ENCODE measurements at regions not wholly inside any gene's neighbourhood (a gene's known extent, or its start where the extent isn't known, plus 50 kb on each side); places are given as distances from the start of the nearest gene placed in this dataset.

GRCh38 chr9:107224252-107224651 is 58.8 kb upstream of the RAD23B start:
- H3K36me3 Mint-ChIP-seq (ENCODE audit: insufficient read depth), result no peaks in the 10 kb centered on the region
- DNase-seq (no peak), ATAC-seq (replicated peaks) (no peak)
- no peaks in the 10 kb centered on the region for H3K9me3 Mint-ChIP-seq
- no peaks in the 10 kb centered on the region for H3K4me1 Mint-ChIP-seq (ENCODE audit: low read depth in 2 of 2)
- no peak overlapping the region for H3K27ac Mint-ChIP-seq
- H3K27me3 Mint-ChIP-seq, result peaks cover 15 to 38% of the 10 kb centered on the region in 2 donors
- no peak overlapping the region for H3K4me3 Mint-ChIP-seq

DNA sequence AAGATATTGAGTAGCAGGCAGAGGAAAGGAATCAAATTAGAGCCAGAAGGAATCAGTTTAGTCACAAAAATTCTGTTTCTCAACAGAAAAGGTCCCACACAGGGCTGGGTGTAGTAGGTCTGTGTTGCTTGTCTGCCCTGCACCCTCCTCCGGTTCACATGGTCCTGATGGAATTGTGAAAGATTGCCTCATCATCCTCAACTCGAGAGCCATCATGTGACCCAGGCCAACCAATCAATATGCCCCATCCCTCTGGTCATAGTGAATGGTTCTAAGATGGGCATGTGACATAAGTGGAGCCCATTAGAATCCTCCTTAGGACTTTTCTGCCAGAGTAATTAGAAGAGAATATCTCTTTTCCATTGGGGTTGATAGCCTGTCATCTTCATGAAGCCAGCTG is 56.7 kb upstream of the RAD23B start:
- no peak overlapping the region for H3K27ac Mint-ChIP-seq
- no peak overlapping the region for H3K4me3 Mint-ChIP-seq

GRCh38 chr9:107227774-107228173 is 55.3 kb upstream of the RAD23B start:
- no peaks in the 10 kb centered on the region for H3K4me1 Mint-ChIP-seq (ENCODE audit: low read depth in 2 of 2)
- no peaks in the 10 kb centered on the region for H3K9me3 Mint-ChIP-seq
- peaks cover 39 to 60% of the 10 kb centered on the region in 2 donors for H3K27me3 Mint-ChIP-seq
- H3K27ac Mint-ChIP-seq, result no peak overlapping the region
- H3K36me3 Mint-ChIP-seq (ENCODE audit: insufficient read depth), result no peaks in the 10 kb centered on the region
- no peak for DNase-seq
- no peak overlapping the region for H3K4me3 Mint-ChIP-seq
- ATAC-seq (replicated peaks), result no peak

More for the DNA sequence above, 56.7 kb upstream of the RAD23B start:
- H3K4me1 Mint-ChIP-seq (ENCODE audit: low read depth in 2 of 2), result no peaks in the 10 kb centered on the region
- peaks cover 37 to 55% of the 10 kb centered on the region in 2 donors for H3K27me3 Mint-ChIP-seq
- DNase-seq, result no peak
- H3K9me3 Mint-ChIP-seq, result no peaks in the 10 kb centered on the region
- no peaks in the 10 kb centered on the region for H3K36me3 Mint-ChIP-seq (ENCODE audit: insufficient read depth)
- ATAC-seq (replicated peaks), result no peak

GRCh38 chr9:107228496-107229039 is 54.5 kb upstream of the RAD23B start:
- H3K4me1 Mint-ChIP-seq (ENCODE audit: low read depth in 2 of 2), result no peaks in the 10 kb centered on the region
- no peak overlapping the region for H3K27ac Mint-ChIP-seq
- ATAC-seq (replicated peaks), result no peak
- peaks cover 41 to 60% of the 10 kb centered on the region in 2 donors for H3K27me3 Mint-ChIP-seq
- no peaks in the 10 kb centered on the region for H3K9me3 Mint-ChIP-seq
- no peaks in the 10 kb centered on the region for H3K36me3 Mint-ChIP-seq (ENCODE audit: insufficient read depth)
- no peak overlapping the region for H3K4me3 Mint-ChIP-seq
- no peak for DNase-seq

DNA sequence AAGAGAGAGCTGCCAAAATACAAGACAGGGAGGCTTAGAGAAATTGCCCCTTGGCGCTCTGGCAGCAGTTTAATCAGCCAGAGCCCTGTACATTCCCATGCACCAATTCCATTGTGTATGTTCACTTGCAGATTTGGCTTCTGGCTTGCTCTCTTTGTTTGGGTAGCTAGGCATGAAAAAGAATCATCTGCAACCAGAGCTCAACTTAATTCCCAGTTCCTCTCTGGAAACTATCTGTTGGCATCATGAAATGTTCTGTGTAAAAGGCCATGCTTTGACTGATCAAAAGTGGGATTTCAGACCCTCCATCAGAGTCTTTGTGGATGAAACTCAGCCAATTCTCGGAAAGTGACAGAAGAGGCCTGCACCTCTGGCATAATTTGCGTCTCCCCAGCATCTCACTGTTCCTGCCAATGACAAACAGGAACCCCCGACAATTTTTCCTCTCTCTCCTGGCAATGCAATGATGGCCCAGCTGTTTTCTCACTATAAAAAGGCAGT is 53.8 kb upstream of the RAD23B start:
- DNase-seq (no peak), ATAC-seq (replicated peaks) (no peak)
- no peaks in the 10 kb centered on the region for H3K4me1 Mint-ChIP-seq (ENCODE audit: low read depth in 2 of 2)
- no peak overlapping the region for H3K27ac Mint-ChIP-seq
- no peak overlapping the region for H3K4me3 Mint-ChIP-seq
- no peaks in the 10 kb centered on the region for H3K36me3 Mint-ChIP-seq (ENCODE audit: insufficient read depth)
- peaks cover 41 to 60% of the 10 kb centered on the region in 2 donors for H3K27me3 Mint-ChIP-seq
- no peaks in the 10 kb centered on the region for H3K9me3 Mint-ChIP-seq

Data from effector memory CD8-positive, alpha-beta T cell (primary cell).